ENCODE measurements at regions not wholly inside any gene's neighbourhood (a gene's known extent, or its start where the extent isn't known, plus 50 kb on each side); places are given as distances from the start of the nearest gene placed in this dataset.

DNA sequence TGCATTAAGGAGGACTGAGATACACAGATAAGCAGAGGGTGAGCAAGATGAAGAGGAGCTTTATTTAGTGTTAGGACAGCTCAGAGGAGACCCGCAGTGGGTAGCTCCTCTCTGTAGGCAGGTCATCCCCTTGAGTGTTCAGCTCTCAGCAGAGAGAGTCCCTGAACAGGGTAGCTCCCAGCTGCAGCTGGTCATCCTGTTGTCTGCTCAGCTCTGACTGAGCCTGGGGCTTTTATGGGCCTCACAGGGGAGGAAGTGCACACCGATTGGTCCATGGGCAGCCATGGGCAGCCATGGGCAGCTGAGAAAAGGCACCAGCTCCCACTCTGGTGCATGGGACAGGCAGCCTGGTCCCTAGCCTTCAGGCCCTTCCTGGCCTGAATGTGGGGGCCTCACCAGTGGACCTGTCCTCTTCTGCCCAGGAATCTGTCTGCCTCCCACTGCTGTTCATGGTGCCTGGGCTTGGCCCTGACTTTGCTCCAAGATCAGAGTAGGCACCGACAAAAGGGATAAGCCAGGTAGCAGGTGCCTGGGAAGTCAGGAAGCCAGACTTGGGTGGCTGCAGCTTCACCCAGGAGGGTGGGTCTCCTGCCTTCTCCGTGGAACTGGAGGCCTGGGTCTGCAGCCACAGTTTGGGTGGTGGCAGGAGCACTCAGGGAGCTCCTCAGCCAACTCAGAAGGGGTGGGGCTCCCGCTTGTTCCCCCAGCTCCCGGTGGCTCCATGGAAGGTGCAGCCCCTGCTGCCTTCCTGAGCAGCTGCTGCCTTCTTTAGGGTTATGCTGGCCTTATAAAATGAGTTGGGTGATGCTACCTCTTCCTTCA lies 54.7 kb downstream of the MYEOV start:
- no peaks in the 10 kb centered on the region for H3K27me3 ChIP-seq
- H3K4me3 ChIP-seq, result no peak overlapping the region
- no peaks in the 10 kb centered on the region for H3K4me1 ChIP-seq
- no peak for TF ChIP-seq POLR2A (IDR thresholded peaks at IDR 0.05)
- TF ChIP-seq, protein P1, sequence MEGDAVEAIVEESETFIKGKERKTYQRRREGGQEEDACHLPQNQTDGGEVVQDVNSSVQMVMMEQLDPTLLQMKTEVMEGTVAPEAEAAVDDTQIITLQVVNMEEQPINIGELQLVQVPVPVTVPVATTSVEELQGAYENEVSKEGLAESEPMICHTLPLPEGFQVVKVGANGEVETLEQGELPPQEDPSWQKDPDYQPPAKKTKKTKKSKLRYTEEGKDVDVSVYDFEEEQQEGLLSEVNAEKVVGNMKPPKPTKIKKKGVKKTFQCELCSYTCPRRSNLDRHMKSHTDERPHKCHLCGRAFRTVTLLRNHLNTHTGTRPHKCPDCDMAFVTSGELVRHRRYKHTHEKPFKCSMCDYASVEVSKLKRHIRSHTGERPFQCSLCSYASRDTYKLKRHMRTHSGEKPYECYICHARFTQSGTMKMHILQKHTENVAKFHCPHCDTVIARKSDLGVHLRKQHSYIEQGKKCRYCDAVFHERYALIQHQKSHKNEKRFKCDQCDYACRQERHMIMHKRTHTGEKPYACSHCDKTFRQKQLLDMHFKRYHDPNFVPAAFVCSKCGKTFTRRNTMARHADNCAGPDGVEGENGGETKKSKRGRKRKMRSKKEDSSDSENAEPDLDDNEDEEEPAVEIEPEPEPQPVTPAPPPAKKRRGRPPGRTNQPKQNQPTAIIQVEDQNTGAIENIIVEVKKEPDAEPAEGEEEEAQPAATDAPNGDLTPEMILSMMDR (IDR thresholded peaks at IDR 0.05), result no peak
- no peak overlapping the region for H3K27ac ChIP-seq
- peaks cover 0 to 6% (median 0%) of the 10 kb centered on the region in 4 donors for H3K9me3 ChIP-seq
- H3K36me3 ChIP-seq, result no peaks in the 10 kb centered on the region
- no peak for DNase-seq

DNA sequence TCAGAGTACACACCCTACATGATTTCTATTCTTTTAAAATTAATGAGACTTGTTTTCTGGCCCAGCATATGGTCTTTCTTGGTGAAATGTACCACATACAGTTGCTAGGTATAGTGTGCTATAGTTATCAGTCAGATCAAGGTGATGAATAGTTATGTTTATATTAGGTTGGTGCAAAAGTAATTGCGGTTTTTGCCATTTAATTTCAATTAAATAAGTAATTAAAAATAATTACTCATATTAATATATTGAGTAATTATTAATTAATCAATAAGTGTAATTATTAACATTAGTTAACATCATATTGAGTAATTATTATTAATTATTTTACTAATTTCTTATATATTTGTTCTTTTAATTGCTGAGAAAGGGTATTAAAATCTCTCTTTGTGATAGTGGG lies 56.1 kb downstream of the MYEOV start:
- Histone ChIP-seq H3K27me3 (no peaks in the 10 kb centered on the region), H3K9me3 (peaks cover 0 to 6% (median 0%) of the 10 kb centered on the region in 4 donors), H3K36me3 (no peaks in the 10 kb centered on the region), H3K4me1 (no peaks in the 10 kb centered on the region), H3K4me3 (no peak overlapping the region), H3K27ac (no peak overlapping the region)
- no peak for DNase-seq
- TF ChIP-seq, protein P1 (IDR thresholded peaks at IDR 0.05), result no peak
- TF ChIP-seq POLR2A (IDR thresholded peaks at IDR 0.05), result no peak

DNA sequence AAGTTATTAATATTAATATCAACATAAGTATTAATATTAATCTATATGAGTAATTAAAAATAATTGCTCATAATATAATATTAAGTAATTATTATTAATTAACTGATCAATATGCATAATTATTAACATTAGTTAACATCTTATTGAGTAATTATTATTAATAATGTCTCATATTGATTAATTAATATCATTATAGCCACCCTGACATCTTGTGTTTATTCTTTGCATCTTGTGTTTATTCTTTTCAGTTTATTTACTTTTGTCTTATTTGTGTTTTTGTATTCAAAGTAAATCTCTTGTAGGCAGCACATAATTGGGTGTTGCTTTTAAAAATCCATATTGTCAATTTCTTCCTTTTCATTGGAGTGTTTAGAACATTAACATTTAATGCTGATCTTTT lies 56.6 kb downstream of the MYEOV start:
- no peak overlapping the region for H3K27ac ChIP-seq
- no peak overlapping the region for H3K4me3 ChIP-seq
- DNase-seq, result no peak
- no peaks in the 10 kb centered on the region for H3K36me3 ChIP-seq
- no peak for TF ChIP-seq POLR2A (IDR thresholded peaks at IDR 0.05)
- TF ChIP-seq, protein P1 (IDR thresholded peaks at IDR 0.05), result no peak
- H3K9me3 ChIP-seq, result peaks cover 0 to 6% (median 0%) of the 10 kb centered on the region in 4 donors
- no peaks in the 10 kb centered on the region for H3K27me3 ChIP-seq
- no peaks in the 10 kb centered on the region for H3K4me1 ChIP-seq

DNA sequence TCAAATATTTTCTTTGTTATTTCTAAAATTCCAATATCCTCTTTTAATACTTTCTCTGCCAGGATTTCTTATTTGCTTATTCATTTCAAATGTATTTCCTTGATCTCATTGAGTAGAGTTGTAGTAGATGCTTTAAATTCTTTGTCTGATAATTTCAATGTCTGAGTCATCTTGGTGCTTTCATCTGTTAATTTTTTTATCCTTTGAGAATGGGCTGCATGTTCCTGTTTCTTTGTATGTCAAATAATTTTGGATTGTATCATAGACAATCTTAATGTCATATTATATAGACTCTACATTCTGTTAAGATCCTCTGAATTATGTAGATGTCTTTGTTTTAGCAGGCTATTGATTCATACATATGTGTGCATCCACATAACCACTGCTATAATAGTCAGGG lies 57.5 kb downstream of the MYEOV start:
- H3K27ac ChIP-seq, result no peak overlapping the region
- peaks cover 0 to 6% (median 0%) of the 10 kb centered on the region in 4 donors for H3K9me3 ChIP-seq
- no peak overlapping the region for H3K4me3 ChIP-seq
- TF ChIP-seq POLR2A (IDR thresholded peaks at IDR 0.05), result no peak
- TF ChIP-seq, protein P1 (IDR thresholded peaks at IDR 0.05), result no peak
- H3K36me3 ChIP-seq, result no peaks in the 10 kb centered on the region
- DNase-seq, result no peak
- no peaks in the 10 kb centered on the region for H3K4me1 ChIP-seq
- H3K27me3 ChIP-seq, result no peaks in the 10 kb centered on the region

DNA sequence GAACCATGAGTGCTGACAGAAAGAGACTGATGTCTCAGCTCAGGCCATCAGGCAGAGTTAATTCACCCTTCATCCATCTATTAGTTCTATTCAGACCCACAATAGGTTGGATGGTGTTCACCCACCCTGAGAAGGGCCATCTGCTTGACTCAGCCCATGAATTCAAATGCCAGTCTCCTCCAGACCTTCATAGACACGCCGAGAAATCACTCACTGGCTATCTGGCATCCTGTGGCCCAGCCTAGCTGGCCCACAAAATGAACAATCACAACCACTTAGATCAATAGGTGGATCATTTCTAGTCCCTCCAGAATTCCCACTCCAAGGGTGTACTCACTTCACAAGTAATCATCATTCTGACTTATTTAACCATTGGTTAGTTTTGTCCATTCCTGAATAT lies 58.2 kb downstream of the MYEOV start:
- Histone ChIP-seq H3K27me3 (no peaks in the 10 kb centered on the region), H3K27ac (no peak overlapping the region), H3K4me3 (no peak overlapping the region), H3K36me3 (no peaks in the 10 kb centered on the region), H3K9me3 (peaks cover 0 to 6% (median 0%) of the 10 kb centered on the region in 4 donors), H3K4me1 (no peaks in the 10 kb centered on the region)
- no peak for DNase-seq
- TF ChIP-seq POLR2A (IDR thresholded peaks at IDR 0.05), result no peak
- TF ChIP-seq, protein P1 (IDR thresholded peaks at IDR 0.05), result no peak

Data from Peyer's patch (tissue), 4 donors.